BJ (cell line): ENCODE measurements at regions not wholly inside any gene's neighbourhood (a gene's known extent, or its start where the extent isn't known, plus 50 kb on each side); places are given as distances from the start of the nearest gene placed in this dataset.

ENCODE experiments used
- CTCF ChIA-PET: fragments of 350-600 bp; formaldehyde crosslinking; extraction: SDS; loops from one replicate; lab custom pipeline; 2021; ENCODE audit warnings: antibody characterized with exemption, inconsistent platforms; lab: Yijun Ruan, JAX
- POLR2A ChIA-PET: fragments of 300-600 bp; sonication (Branson Sonifier 250); formaldehyde crosslinking; extraction: SDS; loops from one replicate; lab custom pipeline; 2021; ENCODE audit warnings: antibody characterized with exemption; lab: Charles Lee
- DNase-seq: peaks from one replicate; pipeline ENCODE4 v3.0.0-alpha.2; 2011; ENCODE audit warnings: low read depth
- H3K27me3 ChIP-seq: 2 replicates; pipeline ENCODE4 v1.6.0; 2011; ENCODE audit warnings: low read length; ENCODE audit not compliant: control insufficient read depth, insufficient read depth
- H3K36me3 ChIP-seq: 2 replicates; pipeline ENCODE4 v1.5.1; 2011; ENCODE audit warnings: low read length; ENCODE audit not compliant: control insufficient read depth, insufficient read depth
- H3K4me3 ChIP-seq: 2 replicates; pipeline ENCODE4 v1.5.1; 2011; ENCODE audit warnings: low read depth, mild to moderate bottlenecking, control low read depth, low read length
- CTCF ChIP-seq: IDR thresholded peaks from 2 replicates; pipeline ENCODE4 v1.5.1; 2011; ENCODE audit warnings: low read depth, mild to moderate bottlenecking, control low read depth, inconsistent platforms, low read length, moderate library complexity; ENCODE audit not compliant: insufficient read depth

DNA sequence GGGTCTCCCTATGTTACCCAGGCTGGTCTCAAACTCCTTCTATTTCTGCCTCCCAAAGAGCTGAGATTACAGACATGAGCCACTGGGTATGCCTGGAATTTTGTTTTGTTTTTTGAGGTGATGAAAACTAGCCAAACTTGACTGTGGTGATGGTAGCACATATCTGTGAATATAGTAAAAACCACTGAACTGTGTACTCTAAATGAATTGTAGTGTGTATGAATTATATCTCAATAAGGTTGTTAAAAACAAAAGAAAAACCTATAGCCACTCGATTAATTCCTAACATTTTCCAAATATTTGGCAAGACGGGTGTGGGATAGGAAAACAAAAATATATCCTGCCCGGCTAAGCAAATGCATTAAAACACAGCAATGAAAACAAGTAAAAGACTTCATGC lies 1302.3 kb upstream of the CHAC2 start:
- ChIA-PET POLR2A (no interaction called here), CTCF (no interaction called here)
- H3K4me3 ChIP-seq, result no peak overlapping the region
- H3K27me3 ChIP-seq, result no peaks in the 10 kb centered on the region
- no peak for TF ChIP-seq CTCF
- no peak for DNase-seq
- H3K36me3 ChIP-seq, result no peaks in the 10 kb centered on the region

DNA sequence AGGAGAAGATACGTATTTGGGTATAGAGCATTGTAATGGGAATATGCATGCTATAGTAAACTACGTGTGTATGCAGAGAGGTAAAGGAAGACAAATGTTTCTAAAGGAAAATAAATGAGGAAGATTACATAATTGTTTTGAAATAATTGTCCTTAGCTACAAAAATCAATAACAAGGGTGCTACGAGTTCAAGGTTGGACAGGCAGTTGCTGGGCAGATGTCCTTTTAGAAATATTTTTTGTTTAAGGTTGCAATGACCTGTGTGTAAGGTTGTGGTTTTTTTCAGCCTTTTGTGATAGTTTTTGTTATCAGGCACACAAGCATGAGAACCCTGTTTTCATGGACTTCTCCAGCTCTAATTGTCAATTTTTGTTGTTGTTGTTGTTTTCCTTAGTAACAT lies 1304.1 kb upstream of the CHAC2 start:
- Histone ChIP-seq H3K36me3 (no peaks in the 10 kb centered on the region), H3K27me3 (no peaks in the 10 kb centered on the region), H3K4me3 (no peak overlapping the region)
- CTCF ChIA-PET, result no interaction called here
- no peak for TF ChIP-seq CTCF
- POLR2A ChIA-PET, result no interaction called here
- DNase-seq, result no peak

DNA sequence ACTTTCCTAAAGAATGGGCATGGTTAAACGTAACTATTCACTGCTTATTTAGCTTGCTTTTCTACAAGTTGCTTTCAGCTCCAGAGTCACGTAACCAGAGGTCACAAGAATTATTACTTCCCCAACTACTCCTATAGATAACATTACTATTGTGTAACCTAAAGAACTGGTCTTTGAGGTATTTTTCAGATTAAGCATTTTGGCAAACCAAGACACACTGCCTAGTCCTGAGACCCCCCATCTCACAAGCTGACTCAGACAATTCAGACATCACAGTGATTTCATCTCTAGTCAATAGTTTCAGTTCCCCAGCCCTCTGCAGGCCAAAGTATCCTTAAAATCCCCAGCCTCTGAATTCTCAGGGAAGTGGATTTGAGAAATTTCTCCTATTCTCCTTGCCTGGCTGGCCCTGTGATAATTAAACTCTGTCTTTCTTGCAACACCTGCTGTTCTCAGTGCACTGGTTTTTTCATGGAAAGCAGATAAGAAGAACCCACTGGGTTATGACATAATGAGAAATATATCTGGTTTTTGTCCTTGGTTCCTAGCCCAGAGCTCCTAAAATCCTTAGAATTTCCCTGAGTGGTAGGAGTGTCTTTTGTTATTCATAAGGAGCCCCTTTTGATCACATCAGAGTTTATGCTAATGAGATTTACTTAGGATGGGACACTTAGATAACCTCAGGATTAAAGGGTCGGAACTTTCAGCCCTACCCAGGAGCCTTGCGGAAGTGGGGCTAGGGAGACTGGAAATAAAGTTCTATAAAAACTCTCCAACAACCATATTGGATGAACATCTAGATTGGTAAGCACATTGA lies 1310.8 kb upstream of the CHAC2 start:
- H3K27me3 ChIP-seq, result no peaks in the 10 kb centered on the region
- ChIA-PET CTCF (no interaction called here), POLR2A (no interaction called here)
- H3K36me3 ChIP-seq, result no peaks in the 10 kb centered on the region
- TF ChIP-seq CTCF, result no peak
- no peak overlapping the region for H3K4me3 ChIP-seq
- no peak for DNase-seq

- TF ChIP-seq CTCF, result no peak
- no peak for DNase-seq
- Histone ChIP-seq H3K36me3 (no peaks in the 10 kb centered on the region), H3K4me3 (no peak overlapping the region), H3K27me3 (no peaks in the 10 kb centered on the region)
- ChIA-PET CTCF (no interaction called here), POLR2A (no interaction called here)
These were observed 1312.6 kb upstream of the CHAC2 start for GRCh38 chr2:52454962-52455361.

GRCh38 chr2:52452201-52452600 lies 1315.4 kb upstream of the CHAC2 start:
- Histone ChIP-seq H3K4me3 (no peak overlapping the region), H3K27me3 (no peaks in the 10 kb centered on the region), H3K36me3 (no peaks in the 10 kb centered on the region)
- CTCF ChIA-PET, result no interaction called here
- POLR2A ChIA-PET, result no interaction called here
- DNase-seq, result no peak
- TF ChIP-seq CTCF, result no peak
